Colon (tissue), 2 donors: ENCODE measurements at regions not wholly inside any gene's neighbourhood (a gene's known extent, or its start where the extent isn't known, plus 50 kb on each side); places are given as distances from the start of the nearest gene placed in this dataset.

Source experiments
- FAIRE-seq: peaks from 2 replicates; lab custom pipeline; 2012; peaks lifted over from hg19 to GRCh38; lab: Jason Lieb, UNC
- donor health status: control.
- donor health status: control.

- FAIRE-seq: no peak
Measured at GRCh38 chr13:73894995-73895571, 239.1 kb downstream of the KLF12 start.

GRCh38 chr13:73893833-73894232, 240.4 kb downstream of the KLF12 start:
- no peak for FAIRE-seq

- FAIRE-seq: no peak
Measured at GRCh38 chr13:73891805-73892204, 242.4 kb downstream of the KLF12 start.

- FAIRE-seq: no peak
Measured at GRCh38 chr13:73883162-73883561, 251.0 kb downstream of the KLF12 start.

- no peak for FAIRE-seq
Measured at GRCh38 chr13:73880365-73880764, 253.8 kb downstream of the KLF12 start.

GRCh38 chr13:73879346-73880015, 254.7 kb downstream of the KLF12 start:
- FAIRE-seq: no peak

- no peak for FAIRE-seq
Measured at GRCh38 chr13:73877399-73877798, 256.8 kb downstream of the KLF12 start.

GRCh38 chr13:73876323-73876722, 257.9 kb downstream of the KLF12 start:
- no peak for FAIRE-seq

- no peak for FAIRE-seq
Measured at GRCh38 chr13:73873940-73874830, 260.0 kb downstream of the KLF12 start.

- FAIRE-seq: no peak
Measured at GRCh38 chr13:73872397-73872796, 261.8 kb downstream of the KLF12 start.

- FAIRE-seq: no peak
Measured at GRCh38 chr13:73870970-73871935, 263.0 kb downstream of the KLF12 start.

GRCh38 chr13:73870036-73870741, 264.0 kb downstream of the KLF12 start:
- FAIRE-seq: peak; percentile 24

GRCh38 chr13:73865027-73865426, 269.2 kb downstream of the KLF12 start:
- no peak for FAIRE-seq

GRCh38 chr13:73861136-73861535, 273.1 kb downstream of the KLF12 start:
- no peak for FAIRE-seq

- no peak for FAIRE-seq
Measured at GRCh38 chr13:73860501-73860900, 273.7 kb downstream of the KLF12 start.

GRCh38 chr13:73859841-73860240, 274.4 kb downstream of the KLF12 start:
- FAIRE-seq: no peak

- FAIRE-seq: peak; percentile 14
Measured at GRCh38 chr13:73857106-73857505, 277.1 kb downstream of the KLF12 start.

- FAIRE-seq: no peak
Measured at GRCh38 chr13:73851104-73851503, 283.1 kb downstream of the KLF12 start.

- FAIRE-seq: no peak
Measured at GRCh38 chr13:73850104-73850873, 283.9 kb downstream of the KLF12 start.

GRCh38 chr13:73849292-73849691, 284.9 kb downstream of the KLF12 start:
- FAIRE-seq: no peak
